Keratinocyte (primary cell): ENCODE measurements at regions not wholly inside any gene's neighbourhood (a gene's known extent, or its start where the extent isn't known, plus 50 kb on each side); places are given as distances from the start of the nearest gene placed in this dataset.

Source experiments
- CTCF ChIP-seq, 3 experiments: IDR thresholded peaks in 1 of 3; conservative IDR thresholded peaks in 1 of 3; optimal IDR thresholded peaks in 1 of 3; 2 replicates in 2 of 3; 3 replicates in 1 of 3; pipeline versions ENCODE3 to v1.5.1; 2011; ENCODE audit warnings: low read length in 3 of 3, mild to moderate bottlenecking in 3 of 3, moderate library complexity in 2 of 3, control low read depth in 1 of 3, inconsistent platforms in 1 of 3; ENCODE audit not compliant: insufficient read depth in 2 of 3; ENCODE audit errors: extremely low read depth in 1 of 3
- EZH2 ChIP-seq: IDR thresholded peaks from one replicate; pipeline ENCODE4 v1.6.1; 2012; ENCODE audit warnings: inconsistent platforms, mild to moderate bottlenecking, low read length, moderate library complexity

GRCh38 chr6:139623372-139623771, 248.9 kb upstream of the CITED2 start:
- TF ChIP-seq CTCF (optimal IDR thresholded peaks at IDR 0.05 in 1 of 3, IDR thresholded peaks at IDR 0.05 in 1 of 3, conservative IDR thresholded peaks at IDR 0.05 in 1 of 3; ENCODE audit: extremely low read depth in 1 of 3, insufficient read depth in 2 of 3, low read length in 3 of 3) = no peak
- no peak for TF ChIP-seq EZH2
